AG10803 (cell line): ENCODE measurements at regions not wholly inside any gene's neighbourhood (a gene's known extent, or its start where the extent isn't known, plus 50 kb on each side); places are given as distances from the start of the nearest gene placed in this dataset.

Experiments
- DNase-seq: peaks from one replicate; pipeline ENCODE4 v3.0.0; 2010; ENCODE audit warnings: low read depth
- H3K4me3 ChIP-seq: 2 replicates; pipeline ENCODE4 v1.5.1; 2011; ENCODE audit warnings: mild to moderate bottlenecking, low read length, control low read depth
- CTCF ChIP-seq: conservative IDR thresholded peaks from 2 replicates; pipeline ENCODE4 v1.5.1; 2011; ENCODE audit warnings: mild to moderate bottlenecking, low read length, control low read depth, inconsistent platforms

- DNase-seq = peak; percentile 3
- TF ChIP-seq CTCF = no peak
- no peak overlapping the region for H3K4me3 ChIP-seq
These were observed 362.6 kb downstream of the BCL11B start for GRCh38 chr14:98909251-98909944.

GRCh38 chr14:98910061-98910460, 361.9 kb downstream of the BCL11B start:
- no peak for DNase-seq
- no peak for TF ChIP-seq CTCF
- H3K4me3 ChIP-seq = no peak overlapping the region

GRCh38 chr14:98912655-98913054, 359.3 kb downstream of the BCL11B start:
- no peak overlapping the region for H3K4me3 ChIP-seq
- DNase-seq = no peak
- no peak for TF ChIP-seq CTCF

- TF ChIP-seq CTCF = no peak
- no peak overlapping the region for H3K4me3 ChIP-seq
- DNase-seq = no peak
These were observed 357.9 kb downstream of the BCL11B start for GRCh38 chr14:98913967-98914650.

GRCh38 chr14:98914942-98915341, 357.1 kb downstream of the BCL11B start:
- H3K4me3 ChIP-seq = no peak overlapping the region
- TF ChIP-seq CTCF = no peak
- DNase-seq = no peak

- no peak overlapping the region for H3K4me3 ChIP-seq
- no peak for TF ChIP-seq CTCF
- no peak for DNase-seq
These were observed 356.4 kb downstream of the BCL11B start for GRCh38 chr14:98915625-98916024.

- DNase-seq = no peak
- TF ChIP-seq CTCF = no peak
- no peak overlapping the region for H3K4me3 ChIP-seq
These were observed 356.0 kb downstream of the BCL11B start for GRCh38 chr14:98916036-98916435.
